Stimulated activated CD8-positive, alpha-beta memory T cell treated with anti-CD3 and anti-CD28 coated beads, Interleukin-4, amount 100 ng/mL, for 48 hours (primary cell): ENCODE measurements at regions not wholly inside any gene's neighbourhood (a gene's known extent, or its start where the extent isn't known, plus 50 kb on each side); places are given as distances from the start of the nearest gene placed in this dataset.

Experiments
- DNase-seq: peaks from one replicate; pipeline ENCODE4 v3.0.0-alpha.2; 2020

DNA sequence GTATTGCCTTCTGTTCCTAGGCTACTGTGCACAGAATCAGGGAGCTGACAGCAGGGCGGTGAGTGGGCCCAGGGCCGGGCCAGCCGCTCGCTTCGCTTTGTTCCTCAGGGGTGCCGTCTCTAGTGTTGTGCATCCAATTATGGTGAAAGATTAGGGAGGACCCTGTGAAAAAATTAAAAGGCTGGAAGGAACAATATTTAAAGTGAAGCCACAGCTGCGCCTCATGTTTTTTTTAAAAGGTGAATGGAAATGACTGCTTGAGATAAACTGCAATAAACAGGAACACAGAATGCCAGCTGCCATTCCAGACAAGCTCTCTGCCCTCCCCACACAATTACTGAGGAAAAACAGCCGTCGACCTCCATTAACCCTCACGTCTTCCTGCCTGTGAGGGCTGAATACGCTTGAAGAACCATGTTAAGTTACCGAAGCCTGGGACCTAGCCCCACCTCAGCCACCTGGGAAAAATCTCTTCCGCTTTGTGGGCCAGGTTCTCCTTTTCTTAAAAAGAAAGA is 132.0 kb upstream of the IL12A start:
- DNase-seq, result no peak

DNA sequence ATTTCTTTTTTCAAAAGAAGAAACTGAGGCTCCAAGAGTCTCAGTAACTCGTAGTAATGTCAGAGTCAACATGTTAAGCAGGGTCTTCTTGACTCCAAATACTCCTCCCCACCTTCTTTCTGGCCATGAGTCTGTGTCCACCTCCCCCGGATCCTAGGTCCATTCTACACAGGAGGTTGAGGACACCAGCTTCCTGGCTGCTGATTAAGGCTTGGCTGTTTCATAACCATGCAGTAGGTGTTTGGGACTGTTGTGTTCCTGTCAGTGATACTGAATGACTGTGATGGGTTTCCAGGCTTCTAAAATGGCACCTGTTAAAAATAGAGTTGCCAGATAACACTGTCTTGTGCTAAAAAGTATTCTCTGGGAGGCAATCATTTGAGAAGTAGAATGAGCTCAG is 130.8 kb upstream of the IL12A start:
- no peak for DNase-seq

DNA sequence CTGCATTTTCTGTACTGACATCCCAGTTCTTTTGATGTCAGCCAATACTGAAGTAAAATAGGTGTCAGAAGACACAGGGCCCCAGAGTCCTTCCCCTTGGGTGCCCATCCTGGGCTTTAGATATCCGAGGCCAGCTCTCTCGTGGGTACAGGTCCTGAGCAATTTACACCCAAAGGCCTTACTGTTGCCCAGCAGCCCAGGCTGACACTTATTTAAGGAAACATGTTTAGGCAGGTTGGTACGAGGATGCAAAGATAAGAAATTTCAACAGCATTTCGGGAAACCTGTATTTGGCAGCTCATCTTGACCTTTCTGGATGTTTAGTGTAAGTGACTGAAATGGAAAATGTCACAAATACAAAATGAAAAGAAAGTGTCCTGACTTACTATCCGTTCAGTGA is 130.0 kb upstream of the IL12A start:
- no peak for DNase-seq

DNA sequence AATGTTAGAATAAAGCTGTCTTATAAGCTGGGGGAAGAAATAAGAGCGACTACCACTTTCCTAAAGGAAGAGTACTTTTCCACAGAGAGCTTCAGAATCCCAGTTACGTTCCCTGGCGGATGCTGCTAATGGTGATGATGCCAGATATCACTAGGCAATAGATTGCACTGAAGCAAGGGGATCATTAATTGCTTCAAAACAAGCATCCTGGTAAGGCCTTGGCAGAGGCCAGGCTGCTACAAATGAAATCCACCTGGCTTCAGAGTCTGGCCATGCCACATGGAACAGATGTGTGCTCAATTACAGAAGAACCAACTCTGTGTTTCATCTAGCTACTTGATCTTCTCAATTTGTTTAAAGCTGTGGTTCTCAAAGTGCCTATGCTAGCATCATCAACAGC is 129.2 kb upstream of the IL12A start:
- no peak for DNase-seq

DNA sequence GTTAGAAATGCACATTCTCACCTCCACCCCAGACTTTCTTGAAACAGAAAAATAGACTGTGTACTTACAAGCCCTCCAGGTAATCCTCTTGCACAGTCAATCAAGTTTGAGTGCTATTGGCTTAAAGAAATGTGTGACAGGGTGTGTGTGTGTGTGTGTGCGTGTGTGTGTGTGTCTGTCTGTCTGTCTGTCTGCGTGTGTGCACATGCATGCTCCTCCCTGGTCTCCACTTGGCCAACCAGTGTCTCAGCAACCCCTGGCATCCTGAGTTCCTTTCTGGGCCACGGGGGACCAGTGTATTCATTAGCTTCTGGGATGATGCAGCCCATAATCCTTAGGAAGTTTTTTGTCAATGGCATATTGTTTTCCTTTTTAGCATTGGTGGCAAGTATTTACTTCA is 128.8 kb upstream of the IL12A start:
- DNase-seq, result no peak

DNA sequence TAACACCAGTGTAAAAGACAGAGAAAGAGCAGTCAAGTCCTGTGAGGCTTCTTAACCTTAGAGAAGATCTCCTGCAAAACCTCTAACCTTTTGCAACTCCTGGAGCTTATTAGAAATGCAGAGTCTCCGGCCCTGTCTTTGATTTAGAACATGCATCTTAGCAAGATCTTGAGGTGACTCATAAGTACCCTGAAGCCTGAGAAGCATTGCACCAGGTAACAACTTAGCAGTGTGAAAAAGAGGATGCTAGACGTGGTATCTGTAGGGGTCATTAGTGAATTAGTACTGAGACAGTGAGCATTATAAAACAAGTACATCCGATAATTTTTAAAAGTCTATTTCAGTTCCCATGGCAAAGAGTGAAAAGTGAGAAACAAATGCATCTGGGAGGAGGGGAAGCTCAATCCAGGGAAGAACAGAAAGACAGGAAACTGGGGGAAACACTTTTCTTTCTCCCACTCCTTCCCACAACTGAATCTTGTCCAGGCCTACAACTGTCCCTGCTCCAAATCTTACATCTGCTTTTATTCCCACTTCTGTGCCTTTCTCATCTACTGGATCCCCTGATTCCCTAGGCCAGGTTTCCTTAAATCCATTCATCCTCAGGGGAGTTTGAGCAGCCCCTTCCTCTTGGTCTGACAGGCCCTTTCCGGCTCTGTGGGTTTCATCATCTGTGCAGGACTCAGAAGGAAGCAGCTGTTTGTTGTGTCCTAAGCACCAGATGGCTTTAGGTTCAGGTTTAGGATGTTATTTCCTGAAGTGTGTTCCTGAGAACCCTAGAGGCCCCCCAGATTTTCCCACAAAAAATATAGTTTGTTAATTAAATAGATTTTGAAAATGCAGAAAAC is 128.1 kb upstream of the IL12A start:
- DNase-seq, result no peak

DNA sequence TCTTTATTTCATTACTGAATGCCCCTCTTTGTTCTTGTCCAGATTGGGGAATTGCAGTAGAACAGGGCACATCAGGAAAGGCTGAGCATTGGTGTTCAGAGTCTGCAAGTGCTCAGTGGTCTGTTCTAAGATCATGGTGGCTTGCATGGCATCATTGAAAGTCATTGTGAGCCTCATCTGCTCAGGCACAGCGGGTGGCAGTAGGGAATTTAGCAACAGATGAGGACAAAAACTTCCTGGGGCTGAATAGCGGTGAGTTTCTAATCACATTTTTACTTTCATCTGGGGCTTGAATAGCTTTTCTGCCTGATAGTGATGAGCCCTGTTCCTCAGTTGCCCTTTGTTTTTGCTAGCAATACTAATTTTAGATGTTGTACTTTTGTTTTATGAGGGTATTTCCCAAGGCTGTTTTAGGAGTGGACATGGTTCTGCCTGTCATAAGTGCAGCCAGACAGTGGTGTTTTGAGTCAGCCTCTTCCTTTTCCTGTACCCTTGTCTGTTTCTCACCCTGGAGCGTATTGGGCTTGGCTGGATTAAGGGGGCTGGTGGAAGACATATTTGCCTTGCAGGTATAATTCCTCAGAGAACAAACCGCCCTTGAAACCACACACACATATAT is 127.2 kb upstream of the IL12A start:
- no peak for DNase-seq

DNA sequence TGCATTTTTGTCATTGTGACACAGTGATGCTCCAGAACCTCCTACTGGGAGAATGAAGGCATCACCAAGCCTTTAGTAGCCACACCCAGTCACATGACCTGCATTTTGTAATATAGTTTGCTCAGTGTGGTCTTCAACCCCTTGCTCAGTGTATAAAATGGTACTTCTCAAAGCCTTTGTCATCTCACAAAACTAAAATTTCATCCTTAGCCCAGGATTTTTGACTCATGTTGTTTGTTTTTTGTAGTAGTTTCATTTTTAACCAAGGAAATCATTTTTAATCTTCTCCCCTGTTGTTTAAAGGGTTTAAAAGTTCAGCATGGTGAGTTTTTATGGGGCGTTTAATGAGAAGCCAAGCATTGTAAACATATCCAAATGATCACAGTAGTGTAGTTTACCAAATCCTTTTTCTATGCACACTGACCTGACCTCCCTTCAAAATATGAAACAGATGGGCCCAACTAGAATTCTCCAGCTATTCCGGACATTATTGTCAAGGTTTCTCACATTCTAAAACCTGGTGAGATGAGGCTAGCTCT is 123.5 kb upstream of the IL12A start:
- no peak for DNase-seq

DNA sequence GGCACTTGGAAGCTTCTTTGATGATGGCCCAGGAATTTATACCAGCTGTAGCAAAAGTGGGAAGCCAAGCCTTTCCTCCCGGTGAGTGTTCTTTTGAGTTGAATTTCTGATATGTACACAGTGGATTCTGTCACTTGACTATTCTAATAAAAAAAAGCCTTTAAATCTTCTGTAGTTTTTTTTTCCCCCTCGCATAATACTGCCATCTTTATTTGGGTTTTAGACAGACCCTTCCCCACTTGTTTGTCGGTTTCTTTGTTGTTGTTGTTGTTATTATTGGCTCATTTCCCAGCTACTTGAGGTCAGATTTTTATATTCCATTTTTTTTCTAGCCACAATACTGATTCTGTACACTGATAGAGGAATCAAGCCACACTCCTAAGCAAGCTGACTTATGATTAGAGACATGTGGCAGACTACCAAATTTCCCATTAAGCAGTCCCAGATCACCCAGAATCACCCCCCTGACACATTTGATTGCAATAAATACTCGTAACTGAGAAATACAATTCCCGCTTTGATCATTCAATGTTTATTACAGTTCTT is 122.4 kb upstream of the IL12A start:
- no peak for DNase-seq

DNA sequence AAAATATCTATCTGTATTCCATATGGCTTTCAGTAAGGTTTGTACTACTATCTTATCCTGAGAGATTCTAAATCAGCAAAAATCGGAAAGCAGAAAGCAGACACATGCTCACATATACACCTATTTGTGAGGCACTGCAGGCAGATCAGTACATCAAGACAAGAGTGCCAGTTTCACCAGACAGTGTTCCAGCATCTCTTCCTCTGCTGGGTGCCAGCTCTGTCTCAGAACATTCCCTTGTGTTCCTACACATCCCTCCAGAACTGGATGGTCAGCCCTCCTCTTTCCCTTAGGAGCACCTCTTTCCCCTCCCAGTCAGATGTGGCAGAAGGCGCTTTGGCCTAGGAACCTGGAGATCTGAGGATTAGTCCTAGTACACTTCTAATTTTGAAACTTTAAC is 121.3 kb upstream of the IL12A start:
- DNase-seq, result no peak

DNA sequence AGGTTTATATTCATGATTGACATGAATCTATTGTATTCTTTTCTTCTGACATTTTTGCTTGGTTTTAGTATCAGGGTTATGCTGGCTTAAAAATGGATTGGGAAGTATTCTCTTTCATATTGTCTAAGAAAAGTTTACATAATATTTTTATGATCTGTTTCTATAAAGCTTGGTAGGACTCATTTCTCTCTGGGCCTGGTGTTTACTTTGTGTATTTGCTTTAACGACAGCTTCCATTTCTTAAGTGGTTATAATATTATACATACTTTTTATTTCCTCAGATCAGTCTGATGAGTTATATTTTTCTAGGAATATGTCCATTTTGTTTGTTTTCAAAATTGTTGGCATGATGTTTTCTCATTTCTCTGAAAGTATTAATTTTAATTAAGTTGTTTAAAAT is 117.9 kb upstream of the IL12A start:
- DNase-seq, result no peak

DNA sequence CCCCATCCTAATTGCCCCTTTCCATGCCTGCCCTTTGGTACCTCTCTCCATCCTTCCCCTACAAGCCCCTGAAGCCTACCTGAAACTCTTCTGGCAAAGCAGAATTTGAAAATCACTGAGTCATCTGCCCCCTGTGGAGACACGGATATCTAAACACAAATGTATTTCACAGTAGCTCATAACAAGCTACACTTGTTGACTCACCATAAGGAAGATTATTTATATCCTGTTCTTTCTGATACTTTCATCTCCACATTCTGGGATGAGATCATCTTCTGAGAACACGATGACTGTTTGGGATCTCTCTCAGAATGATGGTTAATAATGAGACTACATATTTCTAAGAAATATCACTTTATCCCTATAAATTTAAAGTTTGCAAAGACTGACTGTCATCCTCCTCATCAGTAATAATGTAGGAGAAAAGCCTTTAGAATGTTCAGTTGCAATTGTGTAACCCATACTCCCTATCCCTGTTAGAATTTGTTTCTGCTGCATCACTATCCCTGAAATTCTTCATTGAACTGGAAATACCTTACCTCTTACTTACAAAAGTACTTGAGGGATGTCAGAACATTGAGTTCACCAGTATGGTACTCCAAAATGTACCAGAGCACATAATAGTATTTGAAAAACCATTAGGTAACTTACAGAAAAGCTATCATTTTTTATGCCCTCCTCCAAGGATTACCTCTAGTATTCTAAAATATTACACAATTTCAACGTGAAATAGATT is 116.1 kb upstream of the IL12A start:
- DNase-seq, result no peak

DNA sequence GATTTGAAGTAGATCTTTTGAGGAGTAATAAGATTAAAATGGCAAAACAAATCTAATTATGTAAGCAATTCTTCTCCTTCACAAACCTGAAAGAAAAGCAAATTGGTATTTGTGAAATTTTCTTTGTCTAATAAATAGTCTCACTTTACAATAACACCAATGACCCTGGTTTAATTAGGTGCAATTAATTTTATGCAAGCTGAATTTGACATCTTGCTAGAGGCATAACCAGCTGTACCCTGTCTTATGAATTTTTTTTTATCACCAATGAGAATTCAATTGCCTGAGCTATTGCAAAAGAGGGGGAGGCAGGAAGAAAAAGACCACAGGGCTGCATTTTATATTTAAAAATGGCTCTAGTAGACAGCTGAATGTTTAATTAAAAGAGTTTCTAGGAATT is 113.5 kb upstream of the IL12A start:
- DNase-seq, result no peak

DNA sequence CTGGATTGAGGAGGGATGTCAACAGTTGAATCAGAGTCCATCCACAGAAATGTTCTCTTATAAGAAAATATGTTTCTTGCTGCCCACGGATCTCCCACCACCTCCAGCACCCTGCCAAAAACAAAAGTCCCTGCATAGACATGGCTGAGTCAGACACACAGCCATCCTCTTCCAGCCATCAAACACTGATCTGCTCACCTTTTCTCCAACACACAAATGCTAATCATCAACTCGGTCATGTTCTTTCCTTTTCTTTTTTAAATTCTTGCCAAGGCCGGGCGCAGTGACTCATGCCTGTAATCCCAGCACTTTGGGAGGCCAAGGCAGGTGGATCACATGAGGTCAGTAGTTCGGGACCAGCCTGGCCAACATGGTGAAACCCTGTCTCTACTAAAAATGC is 110.7 kb upstream of the IL12A start:
- no peak for DNase-seq

DNA sequence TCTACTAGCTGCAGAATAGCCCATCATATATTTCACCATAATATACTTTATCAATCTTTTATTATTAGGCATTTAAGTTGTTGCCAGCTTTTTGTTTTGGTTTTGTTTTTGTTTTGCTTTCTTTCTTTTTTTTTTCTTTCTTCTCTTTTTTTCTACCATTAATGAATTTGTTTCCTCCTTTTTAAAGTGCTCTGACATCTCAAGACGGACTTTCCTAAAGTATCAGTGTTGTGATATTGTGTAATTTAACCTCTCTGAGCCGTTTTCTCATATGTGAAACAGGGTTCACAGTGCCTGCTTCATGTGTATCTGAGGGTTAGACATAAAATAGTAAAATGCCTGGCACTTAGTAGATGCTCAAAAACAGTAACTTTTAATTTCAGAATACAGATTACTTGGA is 109.5 kb upstream of the IL12A start:
- no peak for DNase-seq

DNA sequence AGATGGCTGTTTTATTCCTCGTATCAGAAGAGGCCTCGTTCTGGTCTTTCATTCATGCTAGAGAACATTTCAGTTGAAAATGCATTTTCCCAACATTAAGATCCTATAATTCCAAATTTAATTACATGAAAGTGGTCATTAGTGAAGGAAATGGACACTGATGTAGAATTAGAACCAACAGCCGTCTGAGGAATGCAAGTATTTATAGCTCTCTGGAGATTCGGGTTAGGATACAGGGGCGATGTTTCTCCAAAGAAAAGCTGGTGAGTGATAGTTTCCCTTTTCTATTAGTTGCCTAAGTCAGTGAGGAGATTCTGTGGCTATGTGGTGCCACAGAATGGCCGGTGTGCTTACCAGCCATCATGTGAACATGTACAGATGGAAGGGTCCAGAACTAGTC is 109.0 kb upstream of the IL12A start:
- no peak for DNase-seq

DNA sequence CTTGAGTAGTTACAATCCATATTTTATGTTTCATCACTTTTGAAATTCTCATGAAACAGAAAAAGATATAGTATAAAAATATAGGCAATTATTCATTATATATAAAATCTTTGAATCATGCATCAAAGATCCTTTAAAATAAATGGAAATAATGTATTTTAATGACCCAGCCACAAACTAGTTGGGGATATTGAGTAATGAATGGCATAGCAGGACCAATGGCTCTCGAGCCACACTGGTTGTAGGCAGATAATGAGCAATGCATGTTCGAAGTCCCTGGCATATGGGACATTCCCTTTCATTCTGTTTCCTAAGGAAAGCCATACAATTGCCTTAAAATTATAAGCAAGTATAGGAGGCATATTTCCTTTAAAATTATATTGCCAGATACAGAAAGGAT is 107.4 kb upstream of the IL12A start:
- no peak for DNase-seq

DNA sequence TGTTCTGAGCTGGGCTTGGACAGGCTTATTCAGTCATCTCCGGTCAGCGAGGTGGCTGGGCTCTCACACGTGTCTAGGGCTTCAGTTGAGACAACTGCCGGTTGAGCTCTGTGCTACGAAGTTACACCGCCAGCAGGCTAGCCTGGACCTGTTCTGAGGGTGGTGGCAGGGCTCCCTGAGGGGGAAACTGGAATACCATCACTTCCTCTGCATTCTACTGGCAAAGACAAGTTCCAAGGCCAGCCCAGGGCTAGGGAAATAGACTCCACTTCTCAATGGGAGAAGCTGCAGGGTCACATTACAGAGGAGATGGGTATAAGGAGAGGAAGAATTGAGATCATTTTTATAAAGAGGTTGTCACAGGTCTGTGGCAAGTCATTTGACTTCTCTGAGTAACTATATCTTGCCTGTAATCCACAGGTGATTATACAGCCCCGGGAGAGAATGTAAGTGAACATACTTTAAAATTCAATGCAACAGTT is 106.8 kb upstream of the IL12A start:
- no peak for DNase-seq

DNA sequence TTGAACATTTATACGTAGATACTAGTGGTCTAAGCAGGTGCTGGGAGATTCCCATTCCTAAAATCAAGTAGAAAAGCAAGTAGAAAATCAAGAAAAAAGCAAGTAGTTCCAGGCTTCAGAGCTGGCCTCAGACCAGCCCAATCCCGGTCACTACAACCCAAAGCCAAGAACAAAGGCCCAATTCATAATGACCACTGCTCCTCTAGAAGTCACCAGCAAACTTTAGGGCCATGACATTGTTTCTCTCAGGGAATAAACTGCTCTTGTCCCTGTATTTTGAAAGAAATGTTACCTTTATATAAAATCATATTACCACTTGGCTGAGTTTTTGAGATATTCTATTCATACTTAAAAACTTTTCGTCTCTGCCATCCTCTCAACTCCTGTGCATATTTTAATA is 106.3 kb upstream of the IL12A start:
- no peak for DNase-seq

DNA sequence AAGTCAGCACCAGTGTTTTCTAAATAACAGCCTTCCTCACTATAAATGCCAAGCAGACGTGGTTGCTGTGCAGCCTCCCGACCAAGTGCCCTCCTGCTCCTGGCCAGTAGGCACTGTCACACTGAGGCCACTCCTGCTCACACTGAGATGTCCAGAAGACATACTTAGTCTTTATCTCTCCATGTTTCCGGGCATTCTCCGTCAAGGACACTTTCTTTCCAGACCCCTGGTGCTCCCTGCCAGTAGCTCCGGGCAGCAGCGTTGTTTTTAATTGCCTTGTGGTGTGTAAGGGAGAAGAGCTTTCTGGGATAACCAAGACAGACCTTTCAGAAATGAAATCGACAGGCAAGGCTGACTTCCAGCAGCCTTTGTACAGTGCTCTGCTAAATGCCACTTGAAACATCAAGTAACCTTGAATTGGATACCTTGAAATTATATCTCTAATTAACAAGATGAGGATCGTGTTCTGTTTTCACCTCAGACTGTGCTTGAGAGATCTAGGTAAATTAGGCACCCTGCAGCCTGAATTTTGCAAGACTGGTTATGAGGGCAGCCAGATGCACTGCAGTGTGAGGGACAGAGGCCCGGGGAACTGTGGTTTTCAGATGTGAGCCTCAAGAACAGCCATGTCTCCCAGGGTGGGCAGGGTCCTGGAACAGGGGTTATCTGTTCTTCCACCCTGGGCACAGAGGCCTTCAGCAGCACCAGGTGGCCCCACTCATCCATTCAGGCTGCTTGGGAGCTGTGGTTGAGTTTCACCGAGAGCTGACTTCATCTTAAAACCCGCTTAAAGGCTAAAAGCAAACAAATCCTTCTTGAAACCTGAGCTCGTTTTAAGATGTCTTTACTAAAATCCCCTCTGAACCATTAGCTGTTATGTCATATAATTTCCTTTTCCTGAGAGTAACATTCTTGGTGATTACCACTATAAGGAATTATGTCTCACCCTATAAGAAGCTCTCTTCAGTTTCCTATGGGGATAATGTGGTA is 105.5 kb upstream of the IL12A start:
- DNase-seq, result no peak

DNA sequence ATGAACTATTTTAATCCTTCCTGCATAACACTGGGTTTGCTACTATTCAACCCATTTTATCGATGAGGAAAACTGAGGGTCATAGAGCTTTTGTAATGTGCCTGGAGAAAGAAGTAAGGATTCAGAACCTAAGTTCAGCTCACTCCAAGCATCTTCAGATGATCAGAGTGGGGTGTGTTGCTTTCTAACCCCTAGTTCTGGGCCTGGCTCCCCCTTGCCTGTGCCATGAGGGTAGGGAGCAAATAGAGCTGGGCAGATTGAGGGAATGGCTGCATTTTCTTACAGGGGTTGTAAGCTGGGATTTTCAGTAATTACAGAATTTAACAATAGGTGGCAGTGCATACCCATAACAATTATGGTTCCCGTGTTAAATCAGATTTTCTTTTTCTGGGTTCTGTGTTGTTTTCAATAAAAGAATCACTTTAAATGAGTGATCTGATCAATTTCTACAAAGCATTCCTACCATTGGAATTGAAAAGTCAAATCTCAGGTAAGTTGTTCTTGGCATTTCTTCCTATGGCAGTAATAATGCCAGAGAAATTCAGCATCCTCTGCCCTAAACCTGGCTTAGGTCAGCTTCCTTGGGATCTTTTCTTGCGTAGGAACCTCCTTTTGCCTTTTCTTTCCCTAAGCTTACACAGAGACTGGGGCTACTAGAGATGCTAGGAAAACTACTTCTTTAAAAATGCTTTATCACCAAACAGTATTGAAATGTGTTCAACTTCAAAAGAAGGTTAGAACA is 103.8 kb upstream of the IL12A start:
- DNase-seq, result no peak
